PC-3 (cell line): ENCODE measurements at regions not wholly inside any gene's neighbourhood (a gene's known extent, or its start where the extent isn't known, plus 50 kb on each side); places are given as distances from the start of the nearest gene placed in this dataset.
"Not testable (repeated sequence)": the region's sequence is repeated elsewhere in the genome, so short reads cannot be mapped to it uniquely, and the experiment has no call there.

Experiments used
- ATAC-seq: fragments of 200-7000 bp; cut with Tn5 transposase; 2 replicates; pipeline ENCODE4 v1.9.1; 2020; ENCODE audit warnings: mild to moderate bottlenecking, moderate library complexity
- BruUV-seq: library from RNA; stranded (reverse); fragments of 400-500 nt; replicated peaks from 2 replicates; lab custom pipeline; 2021; lab: Mats Ljungman, UMichigan
- CTCF ChIA-PET: fragments of 300-600 bp; sonication (Branson Sonifier 250); formaldehyde crosslinking; loops from one replicate; lab custom pipeline; 2022; ENCODE audit warnings: antibody characterized with exemption; lab: Charles Lee
- POLR2A ChIA-PET: fragments of 300-600 bp; sonication (Branson Sonifier 250); formaldehyde crosslinking; loops from one replicate; lab custom pipeline; 2022; ENCODE audit warnings: antibody characterized with exemption; ENCODE audit not compliant: unreplicated experiment; lab: Charles Lee
- DNase-seq: peaks from one replicate; pipeline ENCODE4 v3.0.0-alpha.2; 2015
- H2AFZ ChIP-seq: fragments of 300-600 bp; sonication (generic); 2 replicates; pipeline ENCODE4 v1.6.0; 2016; ENCODE audit warnings: antibody characterized with exemption, low read length
- H3F3A ChIP-seq: fragments of 300-600 bp; sonication (generic); one replicate; pipeline ENCODE4 v1.6.0; 2017; ENCODE audit warnings: antibody characterized with exemption, low read length, control low read depth, mild to moderate bottlenecking; ENCODE audit not compliant: unreplicated experiment
- H3K27ac ChIP-seq: fragments of 300-600 bp; sonication (generic); 2 replicates; pipeline ENCODE4 v1.5.1; 2016; ENCODE audit warnings: mild to moderate bottlenecking, low read length
- H3K27me3 ChIP-seq: fragments of 300-600 bp; sonication (generic); 2 replicates; pipeline ENCODE4 v1.6.1; 2016; ENCODE audit warnings: low read length, mixed read lengths
- H3K36me3 ChIP-seq: fragments of 300-600 bp; sonication (generic); 2 replicates; pipeline ENCODE4 v1.6.1; 2016; ENCODE audit warnings: low read depth, mixed run types, low read length, mixed read lengths
- H3K4me1 ChIP-seq: fragments of 300-600 bp; sonication (generic); 2 replicates; pipeline ENCODE4 v1.5.1; 2016; ENCODE audit warnings: low read length; ENCODE audit not compliant: insufficient read depth
- H3K4me2 ChIP-seq: fragments of 300-600 bp; sonication (generic); 2 replicates; pipeline ENCODE4 v1.6.0; 2016; ENCODE audit warnings: low read length
- H3K4me3 ChIP-seq: fragments of 300-600 bp; sonication (generic); 2 replicates; pipeline ENCODE4 v1.5.1; 2016; ENCODE audit warnings: mild to moderate bottlenecking, low read length, mixed read lengths
- H3K79me2 ChIP-seq: fragments of 300-600 bp; sonication (generic); 2 replicates; pipeline ENCODE4 v1.6.1; 2017; ENCODE audit warnings: low read length, mixed read lengths
- H3K9ac ChIP-seq: fragments of 300-600 bp; sonication (generic); 2 replicates; pipeline ENCODE4 v1.6.0; 2016; ENCODE audit warnings: mild to moderate bottlenecking, low read length
- H3K9me2 ChIP-seq: fragments of 300-600 bp; sonication (generic); replicated peaks from 2 replicates; pipeline ENCODE4 v1.6.1; 2016; ENCODE audit warnings: mixed run types, low read length, mixed read lengths
- H3K9me3 ChIP-seq: fragments of 300-600 bp; sonication (generic); 2 replicates; pipeline ENCODE4 v1.6.1; 2016; ENCODE audit warnings: low read length, mixed read lengths
- H4K20me1 ChIP-seq: fragments of 300-600 bp; sonication (generic); 2 replicates; pipeline ENCODE4 v1.6.1; 2016; ENCODE audit warnings: low read length, mixed read lengths
- CTCF ChIP-seq: fragments of 300-600 bp; sonication (generic); conservative IDR thresholded peaks from 2 replicates; pipeline ENCODE4 v1.5.1; 2017; ENCODE audit warnings: antibody characterized with exemption, low read depth, mild to moderate bottlenecking, low read length
- EZH2 ChIP-seq: fragments of 300-600 bp; sonication (generic); IDR thresholded peaks from one replicate; pipeline ENCODE4 v1.6.1; 2017; ENCODE audit warnings: antibody characterized with exemption, mild to moderate bottlenecking, low read length; ENCODE audit not compliant: unreplicated experiment
- EZH2phosphoT487 ChIP-seq: fragments of 300-600 bp; sonication (generic); IDR thresholded peaks from 2 replicates; pipeline ENCODE4 v1.6.1; 2018; ENCODE audit warnings: mild to moderate bottlenecking, antibody characterized with exemption, low read length, borderline replicate concordance
- intact Hi-C: fragments of 100-400 bp; cut with micrococcal nuclease; formaldehyde crosslinking; loops from 2 replicates; pipeline ENCODE4 v1.9.0; 2023

DNA sequence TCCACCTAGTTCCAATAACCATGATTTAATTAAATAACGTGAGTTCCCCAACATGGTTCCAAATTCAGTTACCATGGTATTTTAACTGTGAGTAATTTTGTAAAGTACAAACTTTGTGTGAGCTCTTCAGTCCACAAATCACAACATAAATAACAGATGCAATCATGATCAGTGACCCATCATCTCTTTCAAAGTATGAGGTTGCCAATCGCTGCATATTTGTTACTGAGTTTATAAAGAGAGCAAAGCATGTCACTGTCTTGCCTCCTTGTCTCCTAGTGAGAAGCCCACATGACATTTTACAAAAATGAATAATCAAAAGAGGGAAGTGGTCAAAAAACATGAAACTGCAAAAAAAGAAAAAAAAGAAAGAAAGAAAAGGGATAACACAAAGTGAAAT lies 69.1 kb upstream of the PDSS1 start:
- H4K20me1 ChIP-seq = no peaks in the 10 kb centered on the region

DNA sequence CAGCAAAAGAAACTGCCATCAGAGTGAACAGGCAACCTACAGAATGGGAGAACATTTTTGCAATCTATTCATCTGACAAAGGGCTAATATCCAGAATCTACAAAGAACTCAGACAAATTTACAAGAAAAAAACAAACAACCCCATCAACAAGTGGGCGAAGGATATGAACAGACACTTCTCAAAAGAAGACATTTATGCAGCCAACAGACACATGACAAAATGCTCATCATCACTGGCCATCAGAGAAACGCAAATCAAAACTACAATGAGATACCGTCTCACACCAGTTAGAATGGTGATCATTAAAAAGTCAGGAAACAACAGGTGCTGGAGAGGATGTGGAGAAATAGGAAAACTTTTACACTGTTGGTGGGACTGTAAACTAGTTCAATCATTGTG lies 65.3 kb upstream of the PDSS1 start:
- peaks cover 17% of the 10 kb centered on the region; the same call in 1 of the 2 replicates for H3K27me3 ChIP-seq
- POLR2A ChIA-PET, H3K9ac ChIP-seq, H3K79me2 ChIP-seq, H3F3A ChIP-seq, H3K36me3 ChIP-seq, H4K20me1 ChIP-seq, H3K4me2 ChIP-seq, DNase-seq, intact Hi-C loops, BruUV-seq, H2AFZ ChIP-seq, H3K4me3 ChIP-seq, CTCF ChIA-PET, ATAC-seq, H3K4me1 ChIP-seq, H3K9me2 ChIP-seq, H3K9me3 ChIP-seq, H3K27ac ChIP-seq: not testable (repeated sequence)

More for the DNA sequence above, 69.1 kb upstream of the PDSS1 start:
- H3K36me3 ChIP-seq = no peaks in the 10 kb centered on the region
- no peaks in the 10 kb centered on the region for H3K79me2 ChIP-seq
- H3K4me3 ChIP-seq = no peak overlapping the region
- H3K9me2 ChIP-seq = no peaks in the 10 kb centered on the region
- ChIA-PET CTCF (no interaction called here), POLR2A (no interaction called here)
- DNase-seq (no peak), ATAC-seq (no peak)
- no peak overlapping the region for H3K27ac ChIP-seq
- H3K27me3 ChIP-seq = peaks cover 42% of the 10 kb centered on the region
- intact Hi-C loops = loop anchor here (5.0 kb wide), 2 partner anchors 694 to 714 kb away; no protein-coding TSS in a partner anchor
- no peak overlapping the region for H3K4me2 ChIP-seq
- H3K4me1 ChIP-seq = no peaks in the 10 kb centered on the region
- H3K9me3 ChIP-seq = no peaks in the 10 kb centered on the region
- no peaks in the 10 kb centered on the region for H3F3A ChIP-seq
- H2AFZ ChIP-seq = no peak overlapping the region
- BruUV-seq = no TSS peak
- H3K9ac ChIP-seq = no peak overlapping the region
- TF ChIP-seq EZH2 (no peak), EZH2phosphoT487 (no peak), CTCF (no peak)

GRCh38 chr10:26634111-26634510 lies 63.4 kb upstream of the PDSS1 start:
- H3K79me2 ChIP-seq, H3K4me1 ChIP-seq, H3K27ac ChIP-seq, H3K9me3 ChIP-seq, CTCF ChIA-PET, H3K4me3 ChIP-seq, ATAC-seq, H3K36me3 ChIP-seq, BruUV-seq, H3K4me2 ChIP-seq, POLR2A ChIA-PET, H4K20me1 ChIP-seq, H2AFZ ChIP-seq, H3F3A ChIP-seq, H3K9me2 ChIP-seq, intact Hi-C loops, DNase-seq, H3K9ac ChIP-seq: not testable (repeated sequence)
- peaks cover 17% of the 10 kb centered on the region; the same call in 1 of the 2 replicates for H3K27me3 ChIP-seq
